Keratinocyte (primary cell): ENCODE measurements at regions not wholly inside any gene's neighbourhood (a gene's known extent, or its start where the extent isn't known, plus 50 kb on each side); places are given as distances from the start of the nearest gene placed in this dataset.

Experiments
- CTCF ChIP-seq, 3 experiments: IDR thresholded peaks in 1 of 3; conservative IDR thresholded peaks in 1 of 3; optimal IDR thresholded peaks in 1 of 3; 2 replicates in 2 of 3; 3 replicates in 1 of 3; pipeline versions ENCODE3 to v1.5.1; 2011; ENCODE audit warnings: low read length in 3 of 3, mild to moderate bottlenecking in 3 of 3, moderate library complexity in 2 of 3, control low read depth in 1 of 3, inconsistent platforms in 1 of 3; ENCODE audit not compliant: insufficient read depth in 2 of 3; ENCODE audit errors: extremely low read depth in 1 of 3
- EZH2 ChIP-seq: IDR thresholded peaks from one replicate; pipeline ENCODE4 v1.6.1; 2012; ENCODE audit warnings: inconsistent platforms, mild to moderate bottlenecking, low read length, moderate library complexity

GRCh38 chr9:79369676-79370075, 202.1 kb upstream of the TLE4 start:
- TF ChIP-seq CTCF (optimal IDR thresholded peaks at IDR 0.05 in 1 of 3, IDR thresholded peaks at IDR 0.05 in 1 of 3, conservative IDR thresholded peaks at IDR 0.05 in 1 of 3; ENCODE audit: extremely low read depth in 1 of 3, insufficient read depth in 2 of 3, low read length in 3 of 3) (no peak), EZH2 (no peak)
